K562 (cell line): ENCODE measurements at regions not wholly inside any gene's neighbourhood (a gene's known extent, or its start where the extent isn't known, plus 50 kb on each side); places are given as distances from the start of the nearest gene placed in this dataset.

Experiments
- ATF2 ChIP-seq: sonication (generic); formaldehyde crosslinking; IDR thresholded peaks from 2 replicates; pipeline ENCODE4 v1.8.1; 2022; ENCODE audit warnings: missing genetic modification reagents
- DDX20 ChIP-seq: fragments of 450-650 bp; IDR thresholded peaks from 2 replicates; pipeline ENCODE4 v1.6.1; 2016; ENCODE audit warnings: missing genetic modification characterization, low read depth, mild to moderate bottlenecking, missing compliant biosample characterization, moderate library complexity
- FOXJ3 ChIP-seq: sonication (generic); formaldehyde crosslinking; IDR thresholded peaks from 2 replicates; pipeline ENCODE4 v1.4.0; 2020; ENCODE audit warnings: mild to moderate bottlenecking, missing genetic modification reagents
- GABPA ChIP-seq: fragments of 200-800 bp; sonication (Bioruptor generic); conservative IDR thresholded peaks from 2 replicates; pipeline ENCODE4 v1.6.1; 2016; ENCODE audit warnings: low read depth, missing genetic modification characterization, missing compliant biosample characterization
- POLR2A ChIP-seq: fragments of 450-650 bp; conservative IDR thresholded peaks from 2 replicates; pipeline ENCODE4 v1.6.1; 2016
- TF ChIP-seq, protein P1 (sequence below): sonication (generic); formaldehyde crosslinking; IDR thresholded peaks from 2 replicates; pipeline ENCODE4 v1.8.1; 2022; ENCODE audit warnings: missing genetic modification reagents

- TF ChIP-seq DDX20 (tag): no peak
- TF ChIP-seq POLR2A: no peak
- TF ChIP-seq, protein P1, sequence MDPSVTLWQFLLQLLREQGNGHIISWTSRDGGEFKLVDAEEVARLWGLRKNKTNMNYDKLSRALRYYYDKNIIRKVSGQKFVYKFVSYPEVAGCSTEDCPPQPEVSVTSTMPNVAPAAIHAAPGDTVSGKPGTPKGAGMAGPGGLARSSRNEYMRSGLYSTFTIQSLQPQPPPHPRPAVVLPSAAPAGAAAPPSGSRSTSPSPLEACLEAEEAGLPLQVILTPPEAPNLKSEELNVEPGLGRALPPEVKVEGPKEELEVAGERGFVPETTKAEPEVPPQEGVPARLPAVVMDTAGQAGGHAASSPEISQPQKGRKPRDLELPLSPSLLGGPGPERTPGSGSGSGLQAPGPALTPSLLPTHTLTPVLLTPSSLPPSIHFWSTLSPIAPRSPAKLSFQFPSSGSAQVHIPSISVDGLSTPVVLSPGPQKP (CRISPR knock-in tag): no peak
- no peak for TF ChIP-seq ATF2 (CRISPR knock-in tag)
- no peak for TF ChIP-seq FOXJ3 (CRISPR knock-in tag)
- TF ChIP-seq GABPA (tag): no peak
Measured at GRCh38 chr3:31054032-31054431, 159.6 kb upstream of the GADL1 start.
